Esophagus mucosa (tissue), 1 donor: ENCODE measurements at regions not wholly inside any gene's neighbourhood (a gene's known extent, or its start where the extent isn't known, plus 50 kb on each side); places are given as distances from the start of the nearest gene placed in this dataset.
"Not testable (repeated sequence)": the region's sequence is repeated elsewhere in the genome, so short reads cannot be mapped to it uniquely, and the experiment has no call there.

Experiments
- ATAC-seq: fragments of 200-7000 bp; cut with Tn5 transposase; one replicate; pipeline ENCODE4 v1.9.1; 2020
- donor health status: DM: yes; HTN: yes; CAD: no.

DNA sequence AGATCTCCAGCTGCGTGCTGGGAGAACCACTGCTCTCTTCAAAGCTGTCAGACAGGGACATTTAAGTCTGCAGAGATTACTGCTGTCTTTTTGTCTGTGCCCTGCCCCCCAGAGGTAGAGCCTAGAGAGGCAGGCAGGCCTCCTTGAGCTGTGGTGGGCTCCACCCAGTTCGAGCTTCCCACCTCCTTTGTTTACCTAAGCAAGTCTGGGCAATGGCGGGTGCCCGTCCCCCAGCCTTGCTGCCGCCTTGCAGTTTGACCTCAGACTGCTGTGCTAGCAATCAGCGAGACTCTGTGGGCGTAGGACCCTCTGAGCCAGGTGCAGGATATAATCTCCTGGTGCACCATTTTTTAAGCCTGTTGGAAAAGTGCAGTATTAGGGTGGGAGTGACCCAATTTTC is 128.6 kb downstream of the ACTR3 start:
- not testable (repeated sequence) for ATAC-seq

DNA sequence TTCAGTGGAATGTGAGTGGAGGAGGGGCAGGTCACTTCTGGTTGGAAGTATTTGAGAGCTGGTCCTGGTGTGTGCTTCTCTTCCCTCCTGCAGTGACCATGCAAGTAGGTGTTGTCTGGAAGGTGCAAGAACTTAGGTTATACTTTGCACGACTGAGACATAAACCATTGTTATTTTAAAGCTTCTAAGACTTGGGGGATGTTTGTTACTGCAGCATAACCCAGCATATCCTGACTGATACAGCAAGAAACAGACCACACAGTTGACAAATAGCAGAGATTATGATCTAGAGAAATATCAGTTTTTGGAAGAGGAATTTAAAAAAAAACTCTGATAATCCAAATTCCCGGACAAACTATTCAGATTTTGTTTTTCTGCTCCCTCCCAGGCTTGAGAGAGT is 130.8 kb downstream of the ACTR3 start:
- no peak for ATAC-seq

GRCh38 chr2:114022360-114023085 is 132.6 kb downstream of the ACTR3 start:
- ATAC-seq = peak; percentile 97

GRCh38 chr2:114024326-114024725 is 134.4 kb downstream of the ACTR3 start:
- ATAC-seq = no peak

DNA sequence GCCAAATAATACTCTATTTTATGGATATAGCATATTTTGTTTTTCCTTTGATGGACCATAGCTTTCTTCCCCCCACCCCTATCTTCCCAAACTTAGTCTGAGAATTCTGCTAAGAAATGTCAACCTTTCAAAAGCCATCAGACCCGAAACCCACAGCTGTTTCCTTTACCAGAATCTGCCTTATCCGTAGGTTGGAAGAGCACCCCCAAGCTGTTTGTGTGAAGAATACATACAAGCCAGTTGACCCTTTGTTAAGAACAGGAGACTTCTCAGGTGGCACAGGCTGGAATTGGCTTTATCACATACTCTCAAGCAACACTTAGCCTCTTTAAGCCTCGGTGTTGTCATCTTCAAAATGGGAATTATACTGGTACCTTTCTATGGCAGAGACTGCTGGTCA is 135.1 kb downstream of the ACTR3 start:
- ATAC-seq = no peak

GRCh38 chr2:114027437-114027836 is 137.5 kb downstream of the ACTR3 start:
- no peak for ATAC-seq

- ATAC-seq = no peak
These were observed 142.0 kb downstream of the ACTR3 start for GRCh38 chr2:114031605-114032505.

DNA sequence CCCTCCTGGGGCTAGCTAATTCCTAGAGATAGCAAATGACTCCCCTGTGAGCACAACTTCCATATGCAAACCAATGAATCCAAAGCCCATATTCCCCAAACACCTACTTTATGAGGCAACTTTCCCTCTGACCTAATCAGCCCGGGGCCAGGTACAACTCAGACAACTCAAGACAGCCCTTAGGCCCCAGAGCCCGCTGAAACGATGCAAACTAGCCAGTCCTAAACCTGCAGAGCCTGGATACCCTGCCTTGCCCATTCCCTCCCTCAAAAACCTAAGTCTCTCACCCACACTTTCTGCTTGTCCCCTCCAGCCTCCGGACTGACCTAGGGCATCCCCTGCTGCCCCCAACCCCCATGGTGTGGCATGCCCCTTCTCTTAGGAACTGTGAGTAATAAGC is 142.8 kb downstream of the ACTR3 start:
- no peak for ATAC-seq

DNA sequence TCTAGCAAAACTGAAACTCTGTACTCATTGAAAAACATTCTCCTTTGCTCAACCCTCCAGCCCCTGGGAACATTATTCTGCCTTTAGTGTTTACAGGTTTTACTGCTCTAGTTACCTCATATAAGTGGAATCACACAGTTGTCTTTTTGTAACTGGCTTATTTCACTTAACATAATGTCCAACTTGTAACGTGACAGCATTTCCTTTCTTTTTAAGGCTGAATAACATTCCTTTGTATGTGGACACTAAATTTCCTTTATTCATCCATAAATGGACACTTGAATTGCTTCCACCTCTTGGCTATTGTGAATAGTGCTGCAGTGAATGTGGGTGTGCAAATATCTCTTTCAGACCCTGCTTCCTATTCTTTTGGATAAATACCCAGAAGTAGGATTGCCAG is 144.9 kb downstream of the ACTR3 start:
- ATAC-seq = no peak

- no peak for ATAC-seq
These were observed 148.8 kb downstream of the ACTR3 start for GRCh38 chr2:114038710-114039109.

- no peak for ATAC-seq
These were observed 149.8 kb downstream of the ACTR3 start for GRCh38 chr2:114039677-114040076.

DNA sequence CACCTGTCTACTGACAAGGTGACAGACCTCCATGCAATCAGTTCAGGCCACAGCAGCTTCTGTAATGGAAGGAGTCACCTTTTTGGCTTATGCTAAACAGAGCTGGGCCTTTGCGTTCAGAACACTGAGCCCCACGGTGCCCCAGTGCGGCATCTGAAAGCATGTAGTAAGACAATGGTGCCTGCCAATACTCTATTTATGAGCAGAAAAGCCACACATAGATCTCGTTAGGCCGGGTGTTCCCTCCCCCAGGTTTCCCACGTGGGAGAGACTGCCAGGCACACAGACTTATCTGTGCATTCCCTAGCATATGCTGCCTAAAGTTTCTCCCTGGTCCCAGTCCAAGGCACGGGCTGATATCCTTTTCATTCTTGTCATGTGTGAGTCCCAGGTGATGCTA is 150.9 kb downstream of the ACTR3 start:
- no peak for ATAC-seq

DNA sequence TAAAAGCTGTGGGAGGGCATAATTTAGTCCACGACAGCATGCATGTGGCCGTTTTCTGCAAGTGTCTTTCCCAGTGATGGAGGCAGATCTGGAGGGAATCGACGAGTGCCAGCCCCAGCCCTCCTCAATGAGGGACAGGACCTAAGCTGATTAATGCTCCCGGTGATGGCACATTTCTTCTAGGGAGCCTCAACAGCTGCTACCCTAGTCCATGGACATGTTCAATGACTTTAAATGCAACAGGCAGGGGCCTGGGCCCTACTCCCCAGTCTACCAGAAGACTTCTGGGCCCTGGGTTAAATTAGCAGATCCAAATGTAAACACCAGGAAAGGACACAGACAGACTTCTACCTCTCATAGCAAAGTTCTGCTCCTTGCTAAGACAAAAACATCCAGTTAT is 155.1 kb downstream of the ACTR3 start:
- ATAC-seq = no peak

GRCh38 chr2:114046373-114046772 is 156.5 kb downstream of the ACTR3 start:
- no peak for ATAC-seq

GRCh38 chr2:114046866-114047435 is 157.1 kb downstream of the ACTR3 start:
- no peak for ATAC-seq

- no peak for ATAC-seq
These were observed 159.4 kb downstream of the ACTR3 start for GRCh38 chr2:114049280-114049679.

DNA sequence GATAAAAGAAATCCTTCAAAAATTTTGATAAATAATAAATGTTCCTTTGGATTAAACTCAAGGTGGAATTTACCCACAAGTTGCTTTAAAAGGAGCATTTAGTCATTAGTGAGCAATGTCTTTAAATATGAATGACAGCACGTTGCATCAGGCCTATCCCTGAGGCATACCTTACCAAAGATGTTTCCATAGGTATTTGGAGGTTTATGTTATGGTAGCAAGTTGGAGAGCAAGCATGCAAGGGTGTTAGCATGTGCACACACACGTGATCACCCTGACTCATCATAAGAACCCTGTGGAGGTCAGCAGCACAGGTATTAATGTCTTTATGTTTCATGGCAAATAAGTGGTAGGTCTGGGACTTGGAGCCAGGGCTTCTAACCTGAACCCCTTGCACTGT is 159.9 kb downstream of the ACTR3 start:
- peak; percentile 86 for ATAC-seq

- ATAC-seq = no peak
These were observed 166.6 kb downstream of the ACTR3 start for GRCh38 chr2:114056294-114057143.

DNA sequence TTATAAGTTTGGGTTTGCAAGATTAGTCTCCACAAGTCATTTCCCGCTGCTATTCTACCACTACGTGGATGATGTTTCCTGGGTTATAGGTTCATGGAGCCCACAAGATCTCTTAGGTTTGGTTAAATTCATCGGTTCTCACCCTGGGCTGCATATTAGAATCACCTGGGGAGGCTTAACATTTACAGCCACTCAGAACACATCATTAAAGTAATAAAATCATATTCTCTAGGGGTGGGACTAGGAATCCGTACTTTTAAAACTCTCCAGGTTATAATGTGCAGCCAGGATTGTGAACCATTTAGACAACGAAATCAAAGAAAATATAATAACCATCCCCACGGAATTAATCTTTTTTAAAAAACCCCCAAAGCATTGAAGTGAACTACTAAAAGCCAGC is 167.7 kb downstream of the ACTR3 start:
- no peak for ATAC-seq

DNA sequence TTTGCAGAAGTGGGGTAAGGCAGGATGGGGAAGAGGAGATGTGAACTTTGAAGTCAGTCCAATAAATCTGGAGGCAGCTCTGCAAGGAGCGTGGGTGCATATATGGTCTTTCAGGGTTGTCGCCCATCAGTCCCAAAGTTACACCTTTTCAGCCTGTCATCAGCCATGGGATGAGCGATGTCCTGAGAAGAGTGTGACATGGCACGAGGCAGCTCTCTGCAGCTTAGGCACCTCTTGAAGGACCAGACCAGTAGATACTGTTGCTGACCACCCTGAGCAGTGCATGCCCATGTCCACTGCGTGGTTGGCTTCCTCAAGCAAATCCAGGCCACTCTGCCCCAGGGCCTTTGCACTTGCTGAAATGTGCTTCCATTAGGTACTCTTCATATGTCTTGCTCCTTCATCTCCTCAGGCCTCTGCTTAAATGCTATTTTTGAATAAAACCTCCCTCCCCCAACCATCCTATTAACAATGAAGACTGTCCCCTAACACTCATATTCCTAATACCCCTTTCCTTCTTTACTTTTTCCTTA is 171.7 kb downstream of the ACTR3 start:
- no peak for ATAC-seq

GRCh38 chr2:114063346-114063745 is 173.5 kb downstream of the ACTR3 start:
- ATAC-seq = no peak

DNA sequence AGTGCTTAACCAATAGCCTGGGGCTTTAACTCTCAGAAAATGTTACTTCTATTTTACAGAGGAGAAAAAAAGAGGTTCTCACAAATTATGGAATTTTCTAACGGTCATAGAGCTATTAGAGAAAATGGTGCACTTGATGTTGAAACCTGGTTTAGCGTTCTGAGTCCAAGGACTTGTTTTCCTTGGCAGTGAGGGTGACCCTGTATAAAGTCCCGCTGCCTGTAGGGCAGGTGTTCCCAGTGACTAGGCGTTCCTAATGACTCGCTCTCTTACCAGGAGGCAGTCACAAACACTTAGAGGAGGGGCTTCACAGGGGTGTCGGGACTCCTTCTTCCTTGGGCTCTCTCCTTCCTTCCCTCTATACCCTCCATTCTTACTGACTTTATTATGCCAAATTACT is 175.8 kb downstream of the ACTR3 start:
- ATAC-seq = no peak
